ENCODE measurements at regions not wholly inside any gene's neighbourhood (a gene's known extent, or its start where the extent isn't known, plus 50 kb on each side); places are given as distances from the start of the nearest gene placed in this dataset.

DNA sequence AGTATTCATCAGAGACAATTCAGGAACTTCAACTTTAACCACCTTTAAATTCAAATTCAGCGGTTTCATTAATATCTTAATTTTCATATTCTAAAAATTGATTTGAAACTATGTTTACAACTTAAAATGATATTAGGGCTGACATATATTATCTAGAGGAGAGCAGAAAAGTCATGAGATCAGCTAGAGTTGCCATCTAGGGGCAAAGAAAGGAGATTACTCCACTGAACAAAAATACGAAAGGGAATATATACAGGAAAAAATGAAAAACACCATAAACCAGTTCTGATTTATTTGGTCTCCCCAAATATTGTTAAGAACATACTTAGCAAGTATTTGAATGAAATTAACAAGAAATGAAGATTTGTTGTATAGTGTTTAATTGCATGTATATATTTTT, 946.3 kb downstream of the DTWD2 start:
- TF ChIP-seq, protein P1, sequence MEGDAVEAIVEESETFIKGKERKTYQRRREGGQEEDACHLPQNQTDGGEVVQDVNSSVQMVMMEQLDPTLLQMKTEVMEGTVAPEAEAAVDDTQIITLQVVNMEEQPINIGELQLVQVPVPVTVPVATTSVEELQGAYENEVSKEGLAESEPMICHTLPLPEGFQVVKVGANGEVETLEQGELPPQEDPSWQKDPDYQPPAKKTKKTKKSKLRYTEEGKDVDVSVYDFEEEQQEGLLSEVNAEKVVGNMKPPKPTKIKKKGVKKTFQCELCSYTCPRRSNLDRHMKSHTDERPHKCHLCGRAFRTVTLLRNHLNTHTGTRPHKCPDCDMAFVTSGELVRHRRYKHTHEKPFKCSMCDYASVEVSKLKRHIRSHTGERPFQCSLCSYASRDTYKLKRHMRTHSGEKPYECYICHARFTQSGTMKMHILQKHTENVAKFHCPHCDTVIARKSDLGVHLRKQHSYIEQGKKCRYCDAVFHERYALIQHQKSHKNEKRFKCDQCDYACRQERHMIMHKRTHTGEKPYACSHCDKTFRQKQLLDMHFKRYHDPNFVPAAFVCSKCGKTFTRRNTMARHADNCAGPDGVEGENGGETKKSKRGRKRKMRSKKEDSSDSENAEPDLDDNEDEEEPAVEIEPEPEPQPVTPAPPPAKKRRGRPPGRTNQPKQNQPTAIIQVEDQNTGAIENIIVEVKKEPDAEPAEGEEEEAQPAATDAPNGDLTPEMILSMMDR (IDR thresholded peaks at IDR 0.05): peak in 1 of 4 experiments; percentile 15
- no peak for TF ChIP-seq POLR2A (IDR thresholded peaks at IDR 0.05)
